ENCODE measurements at regions not wholly inside any gene's neighbourhood (a gene's known extent, or its start where the extent isn't known, plus 50 kb on each side); places are given as distances from the start of the nearest gene placed in this dataset.

- TF ChIP-seq ETV5 (CRISPR knock-in tag; IDR thresholded peaks at IDR 0.05; ENCODE audit: borderline replicate concordance) (peak; percentile 83; the same call in 1 of the 2 replicates), ZNF451 (CRISPR knock-in tag; IDR thresholded peaks at IDR 0.05) (no peak), ZNF879 (CRISPR knock-in tag; IDR thresholded peaks at IDR 0.05) (no peak), HOXA5 (CRISPR knock-in tag; IDR thresholded peaks at IDR 0.05) (no peak), ZNF563 (CRISPR knock-in tag; IDR thresholded peaks at IDR 0.05) (no peak), RELA (CRISPR knock-in tag; IDR thresholded peaks at IDR 0.05) (no peak), STAG1 (CRISPR knock-in tag; IDR thresholded peaks at IDR 0.05) (peak; percentile 33; the same call in 1 of the 2 replicates), TAF1 (CRISPR knock-in tag; IDR thresholded peaks at IDR 0.05) (no peak), TEF (CRISPR knock-in tag; IDR thresholded peaks at IDR 0.05) (no peak), ZNF770 (CRISPR knock-in tag; IDR thresholded peaks at IDR 0.05) (no peak), ZNF18 (CRISPR knock-in tag; IDR thresholded peaks at IDR 0.05; ENCODE audit: insufficient replicate concordance) (no peak), SMC3 (IDR thresholded peaks at IDR 0.05; ENCODE audit: low read length) (peak; percentile 22; the same call in 1 of the 2 replicates), ZNF253 (CRISPR knock-in tag; IDR thresholded peaks at IDR 0.05; ENCODE audit: borderline replicate concordance) (no peak)
- TF ChIP-seq, protein P1, sequence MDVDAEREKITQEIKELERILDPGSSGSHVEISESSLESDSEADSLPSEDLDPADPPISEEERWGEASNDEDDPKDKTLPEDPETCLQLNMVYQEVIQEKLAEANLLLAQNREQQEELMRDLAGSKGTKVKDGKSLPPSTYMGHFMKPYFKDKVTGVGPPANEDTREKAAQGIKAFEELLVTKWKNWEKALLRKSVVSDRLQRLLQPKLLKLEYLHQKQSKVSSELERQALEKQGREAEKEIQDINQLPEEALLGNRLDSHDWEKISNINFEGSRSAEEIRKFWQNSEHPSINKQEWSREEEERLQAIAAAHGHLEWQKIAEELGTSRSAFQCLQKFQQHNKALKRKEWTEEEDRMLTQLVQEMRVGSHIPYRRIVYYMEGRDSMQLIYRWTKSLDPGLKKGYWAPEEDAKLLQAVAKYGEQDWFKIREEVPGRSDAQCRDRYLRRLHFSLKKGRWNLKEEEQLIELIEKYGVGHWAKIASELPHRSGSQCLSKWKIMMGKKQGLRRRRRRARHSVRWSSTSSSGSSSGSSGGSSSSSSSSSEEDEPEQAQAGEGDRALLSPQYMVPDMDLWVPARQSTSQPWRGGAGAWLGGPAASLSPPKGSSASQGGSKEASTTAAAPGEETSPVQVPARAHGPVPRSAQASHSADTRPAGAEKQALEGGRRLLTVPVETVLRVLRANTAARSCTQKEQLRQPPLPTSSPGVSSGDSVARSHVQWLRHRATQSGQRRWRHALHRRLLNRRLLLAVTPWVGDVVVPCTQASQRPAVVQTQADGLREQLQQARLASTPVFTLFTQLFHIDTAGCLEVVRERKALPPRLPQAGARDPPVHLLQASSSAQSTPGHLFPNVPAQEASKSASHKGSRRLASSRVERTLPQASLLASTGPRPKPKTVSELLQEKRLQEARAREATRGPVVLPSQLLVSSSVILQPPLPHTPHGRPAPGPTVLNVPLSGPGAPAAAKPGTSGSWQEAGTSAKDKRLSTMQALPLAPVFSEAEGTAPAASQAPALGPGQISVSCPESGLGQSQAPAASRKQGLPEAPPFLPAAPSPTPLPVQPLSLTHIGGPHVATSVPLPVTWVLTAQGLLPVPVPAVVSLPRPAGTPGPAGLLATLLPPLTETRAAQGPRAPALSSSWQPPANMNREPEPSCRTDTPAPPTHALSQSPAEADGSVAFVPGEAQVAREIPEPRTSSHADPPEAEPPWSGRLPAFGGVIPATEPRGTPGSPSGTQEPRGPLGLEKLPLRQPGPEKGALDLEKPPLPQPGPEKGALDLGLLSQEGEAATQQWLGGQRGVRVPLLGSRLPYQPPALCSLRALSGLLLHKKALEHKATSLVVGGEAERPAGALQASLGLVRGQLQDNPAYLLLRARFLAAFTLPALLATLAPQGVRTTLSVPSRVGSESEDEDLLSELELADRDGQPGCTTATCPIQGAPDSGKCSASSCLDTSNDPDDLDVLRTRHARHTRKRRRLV (CRISPR knock-in tag; IDR thresholded peaks at IDR 0.05) = peak; percentile 66; the same call in 1 of the 2 replicates
- TF ChIP-seq, protein P2, sequence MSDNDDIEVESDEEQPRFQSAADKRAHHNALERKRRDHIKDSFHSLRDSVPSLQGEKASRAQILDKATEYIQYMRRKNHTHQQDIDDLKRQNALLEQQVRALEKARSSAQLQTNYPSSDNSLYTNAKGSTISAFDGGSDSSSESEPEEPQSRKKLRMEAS (IDR thresholded peaks at IDR 0.05) = peak; percentile 76
- TF ChIP-seq, protein P3, sequence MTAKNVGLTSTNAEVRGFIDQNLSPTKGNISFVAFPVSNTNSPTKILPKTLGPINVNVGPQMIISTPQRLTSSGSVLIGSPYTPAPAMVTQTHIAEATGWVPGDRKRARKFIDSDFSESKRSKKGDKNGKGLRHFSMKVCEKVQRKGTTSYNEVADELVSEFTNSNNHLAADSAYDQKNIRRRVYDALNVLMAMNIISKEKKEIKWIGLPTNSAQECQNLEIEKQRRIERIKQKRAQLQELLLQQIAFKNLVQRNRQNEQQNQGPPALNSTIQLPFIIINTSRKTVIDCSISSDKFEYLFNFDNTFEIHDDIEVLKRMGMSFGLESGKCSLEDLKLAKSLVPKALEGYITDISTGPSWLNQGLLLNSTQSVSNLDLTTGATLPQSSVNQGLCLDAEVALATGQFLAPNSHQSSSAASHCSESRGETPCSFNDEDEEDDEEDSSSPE (CRISPR knock-in tag; IDR thresholded peaks at IDR 0.05) = peak; percentile 42; the same call in 1 of the 2 replicates
These were observed 391.5 kb downstream of the FGF10 start (continued) for GRCh38 chr5:43997647-43998272.

Data from HepG2 (cell line).